ENCODE measurements at regions not wholly inside any gene's neighbourhood (a gene's known extent, or its start where the extent isn't known, plus 50 kb on each side); places are given as distances from the start of the nearest gene placed in this dataset.

GRCh38 chr12:111201036-111201435 lies 167.9 kb downstream of the PHETA1 start:
- no CpG with 5 or more reads among the region's 9 CpGs for WGBS (ENCODE audit: insufficient coverage, low lambda C conversion rate)
- DNase-seq: no peak
- Histone ChIP-seq H3K9me3 (ENCODE audit: control insufficient read depth, low read depth, low read length) (no peaks in the 10 kb centered on the region), H3K27ac (ENCODE audit: low read length) (no peak overlapping the region), H3K36me3 (ENCODE audit: control insufficient read depth, insufficient read depth, low read length) (no peaks in the 10 kb centered on the region), H3K27me3 (ENCODE audit: control insufficient read depth, insufficient read depth, low read length) (peaks cover 13% of the 10 kb centered on the region), H3K4me1 (ENCODE audit: control insufficient read depth, insufficient read depth, low read length) (no peaks in the 10 kb centered on the region), H3K4me3 (ENCODE audit: low read length) (no peak overlapping the region)

- Histone ChIP-seq H3K4me3 (ENCODE audit: low read length) (no peak overlapping the region), H3K4me1 (ENCODE audit: control insufficient read depth, insufficient read depth, low read length) (no peaks in the 10 kb centered on the region), H3K27me3 (ENCODE audit: control insufficient read depth, insufficient read depth, low read length) (peaks cover 13% of the 10 kb centered on the region), H3K36me3 (ENCODE audit: control insufficient read depth, insufficient read depth, low read length) (no peaks in the 10 kb centered on the region), H3K27ac (ENCODE audit: low read length) (no peak overlapping the region), H3K9me3 (ENCODE audit: control insufficient read depth, low read depth, low read length) (no peaks in the 10 kb centered on the region)
- WGBS (ENCODE audit: insufficient coverage, low lambda C conversion rate): no CpG with 5 or more reads among the region's 6 CpGs
- no peak for DNase-seq
Observed at GRCh38 chr12:111197376-111197944, 171.4 kb downstream of the PHETA1 start.

- no peaks in the 10 kb centered on the region for H3K4me1 ChIP-seq (ENCODE audit: control insufficient read depth, insufficient read depth, low read length)
- no peak for DNase-seq
- no CpG with 5 or more reads among the region's 5 CpGs for WGBS (ENCODE audit: insufficient coverage, low lambda C conversion rate)
- peaks cover 8% of the 10 kb centered on the region for H3K27me3 ChIP-seq (ENCODE audit: control insufficient read depth, insufficient read depth, low read length)
- no peak overlapping the region for H3K4me3 ChIP-seq (ENCODE audit: low read length)
- no peak overlapping the region for H3K27ac ChIP-seq (ENCODE audit: low read length)
- no peaks in the 10 kb centered on the region for H3K9me3 ChIP-seq (ENCODE audit: control insufficient read depth, low read depth, low read length)
- no peaks in the 10 kb centered on the region for H3K36me3 ChIP-seq (ENCODE audit: control insufficient read depth, insufficient read depth, low read length)
Observed at GRCh38 chr12:111196532-111196931, 172.4 kb downstream of the PHETA1 start.

- Histone ChIP-seq H3K4me1 (ENCODE audit: control insufficient read depth, insufficient read depth, low read length) (no peaks in the 10 kb centered on the region), H3K9me3 (ENCODE audit: control insufficient read depth, low read depth, low read length) (no peaks in the 10 kb centered on the region)
Observed at GRCh38 chr12:111195316-111195715, 173.6 kb downstream of the PHETA1 start.

GRCh38 chr12:111194703-111195051 lies 174.2 kb downstream of the PHETA1 start:
- Histone ChIP-seq H3K36me3 (ENCODE audit: control insufficient read depth, insufficient read depth, low read length) (no peaks in the 10 kb centered on the region), H3K4me3 (ENCODE audit: low read length) (no peak overlapping the region), H3K27me3 (ENCODE audit: control insufficient read depth, insufficient read depth, low read length) (peaks cover 3% of the 10 kb centered on the region), H3K27ac (ENCODE audit: low read length) (no peak overlapping the region), H3K4me1 (ENCODE audit: control insufficient read depth, insufficient read depth, low read length) (no peaks in the 10 kb centered on the region), H3K9me3 (ENCODE audit: control insufficient read depth, low read depth, low read length) (no peaks in the 10 kb centered on the region)
- no CpG with 5 or more reads among the region's 9 CpGs for WGBS (ENCODE audit: insufficient coverage, low lambda C conversion rate)
- no peak for DNase-seq

More at GRCh38 chr12:111195316-111195715, 173.6 kb downstream of the PHETA1 start:
- WGBS (ENCODE audit: insufficient coverage, low lambda C conversion rate): no CpG with 5 or more reads among the region's 8 CpGs
- DNase-seq: no peak
- H3K36me3 ChIP-seq (ENCODE audit: control insufficient read depth, insufficient read depth, low read length): no peaks in the 10 kb centered on the region
- H3K27me3 ChIP-seq (ENCODE audit: control insufficient read depth, insufficient read depth, low read length): peaks cover 3% of the 10 kb centered on the region
- no peak overlapping the region for H3K27ac ChIP-seq (ENCODE audit: low read length)
- H3K4me3 ChIP-seq (ENCODE audit: low read length): no peak overlapping the region

- WGBS (ENCODE audit: insufficient coverage, low lambda C conversion rate): 100% methylated on average over 2 of the region's 15 CpGs
- Histone ChIP-seq H3K4me3 (ENCODE audit: low read length) (no peak overlapping the region), H3K4me1 (ENCODE audit: control insufficient read depth, insufficient read depth, low read length) (no peaks in the 10 kb centered on the region), H3K36me3 (ENCODE audit: control insufficient read depth, insufficient read depth, low read length) (no peaks in the 10 kb centered on the region), H3K27me3 (ENCODE audit: control insufficient read depth, insufficient read depth, low read length) (peaks cover 3% of the 10 kb centered on the region), H3K27ac (ENCODE audit: low read length) (no peak overlapping the region), H3K9me3 (ENCODE audit: control insufficient read depth, low read depth, low read length) (no peaks in the 10 kb centered on the region)
- no peak for DNase-seq
Observed at GRCh38 chr12:111193977-111194702, 174.8 kb downstream of the PHETA1 start.

GRCh38 chr12:111193496-111193895 lies 175.4 kb downstream of the PHETA1 start:
- Histone ChIP-seq H3K4me3 (ENCODE audit: low read length) (no peak overlapping the region), H3K9me3 (ENCODE audit: control insufficient read depth, low read depth, low read length) (no peaks in the 10 kb centered on the region), H3K4me1 (ENCODE audit: control insufficient read depth, insufficient read depth, low read length) (no peaks in the 10 kb centered on the region), H3K27ac (ENCODE audit: low read length) (no peak overlapping the region), H3K36me3 (ENCODE audit: control insufficient read depth, insufficient read depth, low read length) (no peaks in the 10 kb centered on the region), H3K27me3 (ENCODE audit: control insufficient read depth, insufficient read depth, low read length) (peaks cover 3% of the 10 kb centered on the region)
- DNase-seq: no peak
- WGBS (ENCODE audit: insufficient coverage, low lambda C conversion rate): no CpG with 5 or more reads among the region's 14 CpGs

GRCh38 chr12:111193067-111193466 lies 175.8 kb downstream of the PHETA1 start:
- Histone ChIP-seq H3K27me3 (ENCODE audit: control insufficient read depth, insufficient read depth, low read length) (peaks cover 3% of the 10 kb centered on the region), H3K4me3 (ENCODE audit: low read length) (no peak overlapping the region), H3K9me3 (ENCODE audit: control insufficient read depth, low read depth, low read length) (no peaks in the 10 kb centered on the region), H3K4me1 (ENCODE audit: control insufficient read depth, insufficient read depth, low read length) (no peaks in the 10 kb centered on the region), H3K27ac (ENCODE audit: low read length) (no peak overlapping the region), H3K36me3 (ENCODE audit: control insufficient read depth, insufficient read depth, low read length) (no peaks in the 10 kb centered on the region)
- no CpG with 5 or more reads among the region's 8 CpGs for WGBS (ENCODE audit: insufficient coverage, low lambda C conversion rate)
- DNase-seq: no peak

GRCh38 chr12:111192647-111193046 lies 176.2 kb downstream of the PHETA1 start:
- Histone ChIP-seq H3K9me3 (ENCODE audit: control insufficient read depth, low read depth, low read length) (no peaks in the 10 kb centered on the region), H3K4me1 (ENCODE audit: control insufficient read depth, insufficient read depth, low read length) (no peaks in the 10 kb centered on the region), H3K36me3 (ENCODE audit: control insufficient read depth, insufficient read depth, low read length) (no peaks in the 10 kb centered on the region), H3K27ac (ENCODE audit: low read length) (no peak overlapping the region), H3K27me3 (ENCODE audit: control insufficient read depth, insufficient read depth, low read length) (peaks cover 3% of the 10 kb centered on the region), H3K4me3 (ENCODE audit: low read length) (no peak overlapping the region)
- DNase-seq: no peak
- WGBS (ENCODE audit: insufficient coverage, low lambda C conversion rate): 100% methylated on average over 2 of the region's 3 CpGs

GRCh38 chr12:111190741-111191526 lies 178.0 kb downstream of the PHETA1 start:
- H3K27ac ChIP-seq (ENCODE audit: low read length): no peak overlapping the region
- H3K4me1 ChIP-seq (ENCODE audit: control insufficient read depth, insufficient read depth, low read length): no peaks in the 10 kb centered on the region
- H3K36me3 ChIP-seq (ENCODE audit: control insufficient read depth, insufficient read depth, low read length): no peaks in the 10 kb centered on the region
- peaks cover 3% of the 10 kb centered on the region for H3K27me3 ChIP-seq (ENCODE audit: control insufficient read depth, insufficient read depth, low read length)
- H3K4me3 ChIP-seq (ENCODE audit: low read length): no peak overlapping the region
- no peak for DNase-seq
- WGBS (ENCODE audit: insufficient coverage, low lambda C conversion rate): no CpG with 5 or more reads among the region's 15 CpGs
- H3K9me3 ChIP-seq (ENCODE audit: control insufficient read depth, low read depth, low read length): no peaks in the 10 kb centered on the region

All from large intestine (tissue), 3 donors.